CD8-positive, alpha-beta memory T cell (primary cell): ENCODE measurements at regions not wholly inside any gene's neighbourhood (a gene's known extent, or its start where the extent isn't known, plus 50 kb on each side); places are given as distances from the start of the nearest gene placed in this dataset.

Source experiments
- CTCF ChIA-PET: fragments of 350-600 bp; sonication (Branson Sonifier 250); formaldehyde crosslinking; loops from one replicate; lab custom pipeline; 2021; ENCODE audit warnings: antibody characterized with exemption; lab: Charles Lee
- POLR2A ChIA-PET: fragments of 350-600 bp; sonication (Branson Sonifier 250); formaldehyde crosslinking; loops from one replicate; lab custom pipeline; 2021; ENCODE audit warnings: antibody characterized with exemption; lab: Charles Lee
- DNase-seq, 5 donors: peaks; one replicate each; pipeline versions ENCODE4 v3.0.0 to v3.0.0-alpha.2; 2020 to 2022; ENCODE audit warnings: mixed read lengths in 1 of 5
- H3K27ac ChIP-seq: one replicate; pipeline ENCODE4 v1.7.0; 2013; ENCODE audit warnings: low read depth, mild to moderate bottlenecking, low read length, moderate library complexity
- H3K27me3 ChIP-seq: 2 replicates; pipeline ENCODE4 v1.7.0; 2013; ENCODE audit warnings: low read length, mild to moderate bottlenecking; ENCODE audit not compliant: insufficient read depth, poor library complexity, severe bottlenecking
- H3K36me3 ChIP-seq: 2 replicates; pipeline ENCODE4 v1.7.0; 2013; ENCODE audit warnings: mild to moderate bottlenecking, low read length, moderate library complexity; ENCODE audit not compliant: insufficient read depth
- H3K4me1 ChIP-seq: 2 replicates; pipeline ENCODE4 v1.7.0; 2013; ENCODE audit warnings: mild to moderate bottlenecking, low read length, moderate library complexity; ENCODE audit not compliant: insufficient read depth
- H3K4me3 ChIP-seq: 2 replicates; pipeline ENCODE4 v1.7.0; 2013; ENCODE audit warnings: mild to moderate bottlenecking, low read length
- H3K9me3 ChIP-seq: 2 replicates; pipeline ENCODE4 v1.7.0; 2013; ENCODE audit warnings: mild to moderate bottlenecking, low read length
- H3K27ac Mint-ChIP-seq, 8 donors: one replicate each; pipeline ENCODE4 v1.8.0; 2020 to 2021; ENCODE audit warnings: mixed read lengths in 8 of 8, mild to moderate bottlenecking in 6 of 8, inconsistent platforms in 3 of 8, moderate library complexity in 3 of 8
- H3K27me3 Mint-ChIP-seq, 2 donors: one replicate each; pipeline ENCODE4 v1.8.0; 2020 to 2021; ENCODE audit warnings: mixed read lengths in 2 of 2, mild to moderate bottlenecking in 1 of 2, moderate library complexity in 1 of 2
- H3K36me3 Mint-ChIP-seq, 3 donors: one replicate each; pipeline ENCODE4 v1.8.0; 2020 to 2021; ENCODE audit warnings: mixed read lengths in 3 of 3, inconsistent platforms in 1 of 3, mild to moderate bottlenecking in 1 of 3
- H3K4me1 Mint-ChIP-seq, 3 donors: one replicate each; pipeline ENCODE4 v1.8.0; 2020 to 2021; ENCODE audit warnings: mixed read lengths in 3 of 3, inconsistent platforms in 1 of 3, mild to moderate bottlenecking in 1 of 3
- H3K4me3 Mint-ChIP-seq, 7 donors: one replicate each; pipeline ENCODE4 v1.8.0; 2020 to 2021; ENCODE audit warnings: mixed read lengths in 7 of 7, mild to moderate bottlenecking in 6 of 7, moderate library complexity in 4 of 7, inconsistent platforms in 2 of 7
- H3K9me3 Mint-ChIP-seq, 5 donors: one replicate each; pipeline ENCODE4 v1.8.0; 2020 to 2022; ENCODE audit warnings: mixed read lengths in 5 of 5, mild to moderate bottlenecking in 3 of 5, moderate library complexity in 2 of 5, inconsistent platforms in 1 of 5

DNA sequence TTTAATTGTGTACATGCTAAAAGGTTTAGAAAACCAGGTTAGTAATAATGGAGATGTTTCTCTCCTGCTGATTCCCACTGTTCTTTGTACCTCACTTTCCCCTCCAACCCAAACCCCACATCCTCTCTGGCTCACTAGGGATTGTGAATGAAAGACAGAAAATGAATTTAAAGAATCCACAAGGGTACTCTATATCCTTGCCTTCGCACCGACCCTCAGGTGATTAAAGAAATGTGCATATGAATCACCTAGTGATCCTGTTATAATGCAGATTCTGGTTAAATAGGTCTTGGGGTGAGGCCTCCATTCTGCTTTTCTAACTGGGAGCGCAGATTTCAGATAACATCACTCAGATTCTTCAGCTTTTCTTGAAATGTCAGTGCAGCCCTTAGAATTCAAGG lies 84.3 kb upstream of the OTX2 start:
- POLR2A ChIA-PET, result no interaction called here
- peaks cover 6 to 27% of the 10 kb centered on the region in 2 donors for H3K27me3 Mint-ChIP-seq
- no peak overlapping the region for H3K4me3 ChIP-seq
- CTCF ChIA-PET, result no interaction called here
- H3K4me1 Mint-ChIP-seq, result no peaks in the 10 kb centered on the region
- no peaks in the 10 kb centered on the region for H3K36me3 Mint-ChIP-seq
- no peak overlapping the region for H3K27ac Mint-ChIP-seq
- H3K36me3 ChIP-seq, result no peaks in the 10 kb centered on the region
- H3K9me3 Mint-ChIP-seq, result peaks cover 0 to 2% (median 0%) of the 10 kb centered on the region in 5 donors
- H3K4me3 Mint-ChIP-seq, result no peak overlapping the region
- no peak overlapping the region for H3K27ac ChIP-seq
- DNase-seq, result no peak
- H3K9me3 ChIP-seq, result no peaks in the 10 kb centered on the region
- no peaks in the 10 kb centered on the region for H3K27me3 ChIP-seq
- H3K4me1 ChIP-seq, result no peaks in the 10 kb centered on the region

DNA sequence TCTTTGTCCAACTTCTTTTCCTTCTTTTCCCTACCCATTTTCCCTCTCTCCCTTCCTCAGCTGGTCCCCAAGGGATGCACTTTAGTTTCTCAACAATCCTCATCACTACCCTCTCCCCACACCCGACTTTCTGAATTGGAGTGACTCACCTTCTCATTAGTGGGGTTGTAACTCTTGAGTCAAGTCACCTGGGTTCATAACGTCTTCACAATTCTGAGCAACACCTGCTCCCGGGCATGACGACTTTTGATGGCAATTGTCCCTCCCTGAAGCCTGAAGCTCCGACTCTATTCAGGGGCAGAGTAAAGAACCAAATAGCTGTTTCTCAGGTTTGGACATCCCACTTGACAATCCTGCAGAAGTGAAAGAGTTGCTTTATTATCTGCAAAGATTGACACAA lies 82.7 kb upstream of the OTX2 start:
- Mint-ChIP-seq H3K4me3 (no peak overlapping the region), H3K36me3 (no peaks in the 10 kb centered on the region), H3K27ac (no peak overlapping the region), H3K4me1 (no peaks in the 10 kb centered on the region), H3K9me3 (peaks cover 0 to 5% (median 0%) of the 10 kb centered on the region in 5 donors), H3K27me3 (peaks cover 6 to 31% of the 10 kb centered on the region in 2 donors)
- ChIA-PET CTCF (no interaction called here), POLR2A (no interaction called here)
- no peaks in the 10 kb centered on the region for H3K4me1 ChIP-seq
- H3K36me3 ChIP-seq, result no peaks in the 10 kb centered on the region
- H3K27ac ChIP-seq, result no peak overlapping the region
- no peak overlapping the region for H3K4me3 ChIP-seq
- H3K27me3 ChIP-seq, result no peaks in the 10 kb centered on the region
- no peaks in the 10 kb centered on the region for H3K9me3 ChIP-seq
- DNase-seq, result no peak

DNA sequence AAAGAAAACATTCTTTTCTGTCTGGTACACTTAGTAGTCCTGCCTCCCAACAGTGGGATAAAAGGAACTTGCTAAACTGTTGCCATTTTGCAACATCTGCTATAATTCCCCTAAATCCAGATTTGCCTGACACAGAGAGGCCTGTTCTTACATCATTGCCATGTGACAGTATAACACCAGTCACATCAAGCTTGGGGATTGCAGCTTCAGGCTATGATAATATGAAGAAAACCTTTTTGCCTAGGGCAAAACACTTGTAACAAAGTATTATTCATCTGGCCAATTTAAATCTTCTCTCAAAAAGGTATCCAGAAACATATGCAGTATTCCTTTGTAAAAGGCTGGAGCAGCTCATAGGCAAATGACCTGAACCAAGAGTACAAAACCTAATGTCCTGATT lies 80.9 kb upstream of the OTX2 start:
- peaks cover 0 to 5% (median 0%) of the 10 kb centered on the region in 5 donors for H3K9me3 Mint-ChIP-seq
- no peak overlapping the region for H3K27ac Mint-ChIP-seq
- POLR2A ChIA-PET, result no interaction called here
- H3K9me3 ChIP-seq, result no peaks in the 10 kb centered on the region
- no peaks in the 10 kb centered on the region for H3K4me1 Mint-ChIP-seq
- CTCF ChIA-PET, result no interaction called here
- no peaks in the 10 kb centered on the region for H3K36me3 ChIP-seq
- H3K27ac ChIP-seq, result no peak overlapping the region
- no peaks in the 10 kb centered on the region for H3K4me1 ChIP-seq
- no peak for DNase-seq
- H3K4me3 ChIP-seq, result no peak overlapping the region
- H3K4me3 Mint-ChIP-seq, result no peak overlapping the region
- H3K36me3 Mint-ChIP-seq, result no peaks in the 10 kb centered on the region
- H3K27me3 Mint-ChIP-seq, result peaks cover 6 to 40% of the 10 kb centered on the region in 2 donors
- H3K27me3 ChIP-seq, result no peaks in the 10 kb centered on the region

DNA sequence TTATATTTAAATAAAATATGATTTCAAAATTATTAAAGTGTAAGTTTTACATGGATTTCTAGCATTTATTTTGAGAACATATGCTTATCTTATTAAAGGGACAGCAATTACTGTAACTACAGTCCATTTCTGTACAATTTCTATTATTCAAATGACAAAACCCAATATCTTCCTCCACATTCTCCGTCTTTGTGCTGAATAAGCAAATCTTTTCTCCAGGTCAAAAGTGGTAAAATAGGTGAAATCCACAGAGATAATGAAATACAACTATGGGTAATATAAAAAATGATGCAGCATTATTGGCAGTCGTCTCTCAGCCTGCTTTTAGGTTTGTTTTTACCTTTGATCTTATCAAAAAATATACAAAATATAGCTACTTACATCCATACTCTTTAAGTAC lies 79.4 kb upstream of the OTX2 start:
- Mint-ChIP-seq H3K27me3 (peaks cover 6 to 29% of the 10 kb centered on the region in 2 donors), H3K36me3 (no peaks in the 10 kb centered on the region), H3K9me3 (peaks cover 0 to 5% (median 0%) of the 10 kb centered on the region in 5 donors), H3K4me1 (no peaks in the 10 kb centered on the region), H3K4me3 (no peak overlapping the region), H3K27ac (no peak overlapping the region)
- no peak overlapping the region for H3K4me3 ChIP-seq
- no peak overlapping the region for H3K27ac ChIP-seq
- H3K27me3 ChIP-seq, result no peaks in the 10 kb centered on the region
- no peaks in the 10 kb centered on the region for H3K36me3 ChIP-seq
- no peaks in the 10 kb centered on the region for H3K9me3 ChIP-seq
- ChIA-PET CTCF (no interaction called here), POLR2A (no interaction called here)
- DNase-seq, result no peak
- no peaks in the 10 kb centered on the region for H3K4me1 ChIP-seq

DNA sequence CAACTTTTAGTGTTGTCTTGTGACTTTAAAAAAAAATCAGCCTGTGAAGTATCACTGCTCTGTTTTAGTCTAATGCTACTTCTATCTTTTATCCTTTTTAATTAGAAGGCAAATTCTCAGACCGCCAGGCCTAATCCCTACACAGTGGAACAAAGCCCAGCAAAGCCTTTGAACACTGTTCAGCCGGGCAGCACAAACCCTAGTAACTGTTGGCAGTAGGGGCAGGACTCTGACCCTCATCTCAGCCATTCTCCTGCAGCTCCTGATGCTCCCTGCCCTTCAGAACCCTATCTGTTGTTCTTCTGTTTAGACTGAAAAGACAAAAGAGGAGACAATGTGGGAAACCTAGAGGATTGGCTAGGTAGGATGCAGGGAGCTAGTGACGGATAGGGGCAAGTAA lies 78.0 kb upstream of the OTX2 start:
- H3K36me3 ChIP-seq, result no peaks in the 10 kb centered on the region
- H3K27ac Mint-ChIP-seq, result no peak overlapping the region
- no peak overlapping the region for H3K27ac ChIP-seq
- no peak for DNase-seq
- no peaks in the 10 kb centered on the region for H3K36me3 Mint-ChIP-seq
- H3K9me3 ChIP-seq, result no peaks in the 10 kb centered on the region
- CTCF ChIA-PET, result no interaction called here
- peaks cover 0 to 5% (median 0%) of the 10 kb centered on the region in 5 donors for H3K9me3 Mint-ChIP-seq
- no peaks in the 10 kb centered on the region for H3K4me1 ChIP-seq
- H3K4me3 Mint-ChIP-seq, result no peak overlapping the region
- POLR2A ChIA-PET, result no interaction called here
- no peaks in the 10 kb centered on the region for H3K27me3 ChIP-seq
- H3K4me1 Mint-ChIP-seq, result no peaks in the 10 kb centered on the region
- no peak overlapping the region for H3K4me3 ChIP-seq
- peaks cover 6 to 27% of the 10 kb centered on the region in 2 donors for H3K27me3 Mint-ChIP-seq

DNA sequence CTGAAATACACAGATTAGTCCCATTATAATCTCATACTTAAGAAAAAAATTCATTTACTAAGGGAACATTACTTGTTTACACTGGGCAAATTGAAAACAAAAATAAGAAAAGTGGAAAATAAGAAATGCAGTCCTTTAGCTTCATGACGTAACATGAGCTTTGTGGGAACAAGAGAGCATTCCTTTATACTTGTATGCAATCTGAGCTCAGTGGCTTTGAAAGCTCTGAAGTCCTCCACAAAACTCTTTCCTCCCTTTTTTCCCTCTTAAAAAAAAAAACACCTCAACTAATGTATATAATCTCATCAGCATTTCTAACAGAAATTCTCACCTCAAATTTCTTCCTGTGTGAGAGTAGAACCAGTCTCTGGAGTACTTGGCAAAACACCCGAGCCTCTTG lies 76.9 kb upstream of the OTX2 start:
- Mint-ChIP-seq H3K4me3 (no peak overlapping the region), H3K36me3 (no peaks in the 10 kb centered on the region), H3K9me3 (peaks cover 0 to 5% (median 0%) of the 10 kb centered on the region in 5 donors), H3K4me1 (no peaks in the 10 kb centered on the region), H3K27ac (no peak overlapping the region), H3K27me3 (peaks cover 3 to 30% of the 10 kb centered on the region in 2 donors)
- H3K36me3 ChIP-seq, result no peaks in the 10 kb centered on the region
- no peaks in the 10 kb centered on the region for H3K9me3 ChIP-seq
- no peak for DNase-seq
- no peaks in the 10 kb centered on the region for H3K27me3 ChIP-seq
- no peak overlapping the region for H3K27ac ChIP-seq
- POLR2A ChIA-PET, result no interaction called here
- no peaks in the 10 kb centered on the region for H3K4me1 ChIP-seq
- CTCF ChIA-PET, result no interaction called here
- no peak overlapping the region for H3K4me3 ChIP-seq

DNA sequence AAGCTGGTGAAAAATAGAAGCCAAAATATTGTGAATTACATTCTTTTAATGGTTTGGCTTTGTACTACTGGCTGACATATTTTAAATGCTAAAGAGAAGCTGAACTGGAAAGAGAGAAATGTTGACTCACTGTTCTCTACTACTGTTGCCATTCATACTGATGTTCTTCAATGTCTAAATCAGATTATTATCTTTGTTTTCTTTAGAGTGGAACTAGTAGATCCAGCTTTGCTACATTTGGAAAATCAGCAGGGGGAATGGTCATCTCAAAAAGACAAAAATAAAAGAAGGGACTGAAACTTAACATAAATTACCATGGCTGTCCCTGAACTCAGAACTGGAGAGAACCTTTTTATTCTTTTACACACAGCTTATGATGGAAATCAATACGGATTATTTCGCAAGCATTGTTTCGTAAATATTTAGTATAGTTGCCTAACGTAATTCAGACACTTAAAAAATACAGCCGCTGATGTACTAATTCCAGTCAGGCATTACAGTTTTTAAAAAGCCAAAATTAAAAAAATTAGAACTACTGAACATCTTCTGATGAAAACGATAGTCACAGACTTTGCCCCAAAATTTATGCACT lies 76.3 kb upstream of the OTX2 start:
- no peaks in the 10 kb centered on the region for H3K4me1 Mint-ChIP-seq
- Histone ChIP-seq H3K36me3 (no peaks in the 10 kb centered on the region), H3K27ac (no peak overlapping the region), H3K4me1 (no peaks in the 10 kb centered on the region), H3K27me3 (no peaks in the 10 kb centered on the region), H3K9me3 (no peaks in the 10 kb centered on the region), H3K4me3 (no peak overlapping the region)
- peaks cover 0 to 3% (median 0%) of the 10 kb centered on the region in 5 donors for H3K9me3 Mint-ChIP-seq
- no peak overlapping the region for H3K27ac Mint-ChIP-seq
- CTCF ChIA-PET, result no interaction called here
- H3K27me3 Mint-ChIP-seq, result peaks cover 0 to 28% of the 10 kb centered on the region in 2 donors
- no peaks in the 10 kb centered on the region for H3K36me3 Mint-ChIP-seq
- DNase-seq, result no peak
- no peak overlapping the region for H3K4me3 Mint-ChIP-seq
- POLR2A ChIA-PET, result no interaction called here

DNA sequence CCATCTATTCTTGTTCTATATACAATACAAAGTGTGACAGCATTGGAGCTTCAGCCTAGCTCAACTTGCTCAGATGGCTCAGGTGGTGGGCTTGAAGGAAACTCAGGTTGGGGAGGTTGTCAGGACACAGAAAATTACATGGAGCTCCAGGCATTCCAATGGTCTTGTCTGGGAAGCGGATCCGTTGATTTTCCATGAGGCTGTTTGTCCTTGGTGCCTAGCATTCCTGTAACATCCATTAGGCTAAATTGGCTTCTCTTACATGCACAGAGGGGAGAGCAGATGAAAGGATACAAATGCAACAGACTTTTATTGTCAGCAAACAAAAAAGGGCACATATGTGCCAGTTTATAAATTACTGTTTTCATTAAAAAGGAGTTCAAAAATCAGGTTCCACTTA lies 75.5 kb upstream of the OTX2 start:
- Mint-ChIP-seq H3K9me3 (peaks cover 0 to 3% (median 0%) of the 10 kb centered on the region in 5 donors), H3K27ac (no peak overlapping the region), H3K4me1 (no peaks in the 10 kb centered on the region), H3K4me3 (no peak overlapping the region), H3K36me3 (no peaks in the 10 kb centered on the region), H3K27me3 (peaks cover 0 to 22% of the 10 kb centered on the region in 2 donors)
- H3K36me3 ChIP-seq, result no peaks in the 10 kb centered on the region
- H3K4me3 ChIP-seq, result no peak overlapping the region
- H3K27ac ChIP-seq, result no peak overlapping the region
- CTCF ChIA-PET, result no interaction called here
- POLR2A ChIA-PET, result no interaction called here
- H3K27me3 ChIP-seq, result no peaks in the 10 kb centered on the region
- no peaks in the 10 kb centered on the region for H3K4me1 ChIP-seq
- DNase-seq, result no peak
- no peaks in the 10 kb centered on the region for H3K9me3 ChIP-seq
